ENCODE measurements at regions not wholly inside any gene's neighbourhood (a gene's known extent, or its start where the extent isn't known, plus 50 kb on each side); places are given as distances from the start of the nearest gene placed in this dataset.

DNA sequence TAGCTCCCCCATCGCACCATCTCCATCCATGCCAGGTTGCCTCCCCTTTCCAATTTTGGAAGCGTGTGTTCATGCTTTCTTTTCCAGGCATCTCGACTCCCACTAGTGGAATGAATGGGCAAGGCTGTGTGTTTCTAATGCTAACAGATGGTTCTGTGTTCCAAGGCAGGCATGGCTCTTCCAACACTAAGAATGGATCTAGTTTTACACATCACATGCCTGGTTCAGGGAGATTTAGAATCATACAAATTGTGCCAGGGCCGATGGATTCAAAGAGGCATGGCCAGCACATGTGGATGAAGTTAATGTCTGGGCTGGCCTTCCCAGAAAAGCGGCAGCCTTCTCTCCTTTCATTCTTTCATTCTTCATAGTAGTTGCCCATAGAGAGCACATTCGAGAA lies 438.7 kb downstream of the PRDM2 start:
- Mint-ChIP-seq H3K4me3 (ENCODE audit: unreplicated experiment) (no peak overlapping the region), H3K9me3 (ENCODE audit: unreplicated experiment) (no peaks in the 10 kb centered on the region), H3K4me1 (ENCODE audit: insufficient read depth, unreplicated experiment) (peaks cover 57% of the 10 kb centered on the region), H3K27me3 (ENCODE audit: insufficient read depth, unreplicated experiment) (no peaks in the 10 kb centered on the region), H3K27ac (ENCODE audit: low read depth, unreplicated experiment) (peak overlapping the region; percentile 63), H3K36me3 (ENCODE audit: insufficient read depth, unreplicated experiment) (no peaks in the 10 kb centered on the region)
- ChIA-PET CTCF (interaction anchor here (0.7 kb wide), 1 partner anchor 127 kb away, joined by 3 read pairs; no protein-coding TSS in a partner anchor), POLR2A (interaction anchor here (1.1 to 2.5 kb wide), 8 partner anchors 11 to 387 kb away, joined by 3 to 19 read pairs (median 6); no protein-coding TSS in a partner anchor)
- intact Hi-C loops (cut with micrococcal nuclease) = no loop called here
- BruUV-seq (replicated peaks) = no TSS peak
- TF ChIP-seq, protein P1, sequence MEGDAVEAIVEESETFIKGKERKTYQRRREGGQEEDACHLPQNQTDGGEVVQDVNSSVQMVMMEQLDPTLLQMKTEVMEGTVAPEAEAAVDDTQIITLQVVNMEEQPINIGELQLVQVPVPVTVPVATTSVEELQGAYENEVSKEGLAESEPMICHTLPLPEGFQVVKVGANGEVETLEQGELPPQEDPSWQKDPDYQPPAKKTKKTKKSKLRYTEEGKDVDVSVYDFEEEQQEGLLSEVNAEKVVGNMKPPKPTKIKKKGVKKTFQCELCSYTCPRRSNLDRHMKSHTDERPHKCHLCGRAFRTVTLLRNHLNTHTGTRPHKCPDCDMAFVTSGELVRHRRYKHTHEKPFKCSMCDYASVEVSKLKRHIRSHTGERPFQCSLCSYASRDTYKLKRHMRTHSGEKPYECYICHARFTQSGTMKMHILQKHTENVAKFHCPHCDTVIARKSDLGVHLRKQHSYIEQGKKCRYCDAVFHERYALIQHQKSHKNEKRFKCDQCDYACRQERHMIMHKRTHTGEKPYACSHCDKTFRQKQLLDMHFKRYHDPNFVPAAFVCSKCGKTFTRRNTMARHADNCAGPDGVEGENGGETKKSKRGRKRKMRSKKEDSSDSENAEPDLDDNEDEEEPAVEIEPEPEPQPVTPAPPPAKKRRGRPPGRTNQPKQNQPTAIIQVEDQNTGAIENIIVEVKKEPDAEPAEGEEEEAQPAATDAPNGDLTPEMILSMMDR (IDR thresholded peaks at IDR 0.05; ENCODE audit: unreplicated experiment) = no peak
- no peak for DNase-seq (ENCODE audit: unreplicated experiment)

DNA sequence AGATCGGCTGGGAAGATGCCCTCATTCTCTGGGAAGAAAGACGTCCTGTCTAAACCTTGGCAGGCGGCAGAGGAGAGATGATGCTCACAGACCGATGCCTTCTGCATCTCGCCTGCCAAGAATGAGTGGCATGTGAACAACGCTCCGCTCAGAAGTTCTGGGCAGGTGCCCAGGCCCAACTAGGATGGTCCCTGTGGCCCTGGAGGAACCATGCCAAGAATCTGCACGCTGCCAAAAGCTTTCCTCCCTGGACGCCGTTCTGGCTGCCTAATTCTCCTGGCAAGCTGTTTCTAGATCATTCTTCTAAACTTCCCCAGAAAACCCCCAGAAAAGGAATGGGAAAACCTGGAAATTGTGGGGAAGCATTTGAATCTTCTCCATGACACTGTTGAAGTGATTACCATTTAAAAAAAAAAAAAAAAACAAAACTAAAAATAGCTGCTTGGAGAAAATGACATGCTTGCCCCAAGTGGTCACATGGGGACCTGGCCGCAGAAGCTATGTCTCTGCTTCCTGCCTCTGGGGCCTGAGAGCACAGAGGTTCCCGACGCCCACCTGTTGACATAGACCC lies 440.9 kb downstream of the PRDM2 start:
- peaks cover 63% of the 10 kb centered on the region for H3K4me1 Mint-ChIP-seq (ENCODE audit: insufficient read depth, unreplicated experiment)
- H3K27me3 Mint-ChIP-seq (ENCODE audit: insufficient read depth, unreplicated experiment) = no peaks in the 10 kb centered on the region
- H3K27ac Mint-ChIP-seq (ENCODE audit: low read depth, unreplicated experiment) = peak overlapping the region; percentile 44
- no TSS peak for BruUV-seq (replicated peaks)
- H3K36me3 Mint-ChIP-seq (ENCODE audit: insufficient read depth, unreplicated experiment) = no peaks in the 10 kb centered on the region
- intact Hi-C loops (cut with micrococcal nuclease) = no loop called here
- no peaks in the 10 kb centered on the region for H3K9me3 Mint-ChIP-seq (ENCODE audit: unreplicated experiment)
- POLR2A ChIA-PET = interaction anchor here (0.6 kb wide), 2 partner anchors 11 to 161 kb away, joined by 3 read pairs; no protein-coding TSS in a partner anchor
- TF ChIP-seq, protein P1 (IDR thresholded peaks at IDR 0.05; ENCODE audit: unreplicated experiment) = no peak
- peak; percentile 84 for DNase-seq (ENCODE audit: unreplicated experiment)
- CTCF ChIA-PET = interaction anchor here (0.7 kb wide), 2 partner anchors 49 to 357 kb away, joined by 3 read pairs; no protein-coding TSS in a partner anchor
- peak overlapping the region; percentile 21 for H3K4me3 Mint-ChIP-seq (ENCODE audit: unreplicated experiment)

DNA sequence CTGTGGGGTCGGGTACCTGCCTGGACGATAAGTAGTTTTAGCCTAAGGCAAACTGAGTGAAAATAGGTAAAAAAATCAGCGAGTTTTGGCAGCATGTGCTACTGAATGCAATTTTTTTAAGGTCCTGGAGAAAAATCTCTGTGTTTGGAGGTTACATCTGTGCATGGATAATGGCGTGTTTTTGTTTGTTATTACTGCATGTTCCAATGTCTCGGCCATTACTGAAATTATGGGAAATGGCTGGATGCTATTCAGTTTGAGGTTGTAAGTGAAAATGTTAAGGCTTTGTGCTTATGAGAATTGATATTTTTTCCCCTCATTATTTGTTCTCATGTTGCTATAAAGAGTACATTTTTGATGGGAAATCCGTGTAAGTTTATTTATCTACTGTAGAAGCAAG lies 441.7 kb downstream of the PRDM2 start:
- intact Hi-C loops (cut with micrococcal nuclease) = no loop called here
- H3K27ac Mint-ChIP-seq (ENCODE audit: low read depth, unreplicated experiment) = peak overlapping the region; percentile 44
- ChIA-PET POLR2A (interaction anchor here (0.6 to 1.0 kb wide), 2 partner anchors 49 to 217 kb away, joined by 3 read pairs; no protein-coding TSS in a partner anchor), CTCF (interaction anchor here (0.7 kb wide), 1 partner anchor 48 kb away, joined by 3 read pairs; no protein-coding TSS in a partner anchor)
- H3K9me3 Mint-ChIP-seq (ENCODE audit: unreplicated experiment) = no peaks in the 10 kb centered on the region
- no peak for DNase-seq (ENCODE audit: unreplicated experiment)
- peaks cover 59% of the 10 kb centered on the region for H3K4me1 Mint-ChIP-seq (ENCODE audit: insufficient read depth, unreplicated experiment)
- peak overlapping the region; percentile 16 for H3K4me3 Mint-ChIP-seq (ENCODE audit: unreplicated experiment)
- TF ChIP-seq, protein P1 (IDR thresholded peaks at IDR 0.05; ENCODE audit: unreplicated experiment) = no peak
- no TSS peak for BruUV-seq (replicated peaks)
- H3K27me3 Mint-ChIP-seq (ENCODE audit: insufficient read depth, unreplicated experiment) = no peaks in the 10 kb centered on the region
- H3K36me3 Mint-ChIP-seq (ENCODE audit: insufficient read depth, unreplicated experiment) = no peaks in the 10 kb centered on the region

DNA sequence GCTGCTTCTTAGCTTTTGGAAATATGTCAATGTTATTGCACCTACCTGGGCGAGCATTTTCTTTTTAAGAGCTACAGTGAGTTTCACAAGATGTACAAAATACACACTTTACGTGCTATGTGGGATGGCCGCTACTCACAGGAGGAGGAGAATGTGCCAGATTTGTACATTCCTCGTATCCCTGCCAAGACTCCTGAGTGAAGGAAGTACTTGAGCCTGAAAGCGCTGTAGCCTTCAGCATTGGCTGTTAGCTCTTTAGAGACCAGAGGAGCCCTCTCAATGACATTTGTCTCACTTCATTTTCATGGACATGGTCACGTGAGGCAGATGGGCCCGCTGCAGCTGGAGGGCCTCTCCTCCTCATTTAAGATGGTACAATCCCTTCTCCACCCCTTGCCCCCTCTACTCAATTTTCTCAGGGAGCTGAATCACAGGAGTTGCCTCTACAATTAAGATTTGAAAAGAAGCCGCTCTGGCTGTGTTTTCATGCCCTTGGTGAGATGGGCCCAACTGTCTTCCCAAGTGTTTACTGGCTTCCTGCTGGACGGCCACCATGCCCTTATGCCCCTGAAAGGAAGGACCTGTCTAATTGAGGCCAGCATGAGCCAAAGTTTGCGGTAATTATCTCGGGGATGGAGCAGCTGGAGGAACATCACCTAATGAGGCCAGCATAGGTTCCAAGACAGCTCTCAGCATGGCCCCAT lies 442.6 kb downstream of the PRDM2 start:
- BruUV-seq (replicated peaks) = no TSS peak
- ChIA-PET CTCF (interaction anchor here (0.6 to 1.0 kb wide), 2 partner anchors 177 to 222 kb away, joined by 3 read pairs; no protein-coding TSS in a partner anchor), POLR2A (interaction anchor here (0.6 to 1.2 kb wide), 5 partner anchors 48 to 663 kb away, joined by 3 to 4 read pairs (median 3); no protein-coding TSS in a partner anchor)
- no peaks in the 10 kb centered on the region for H3K9me3 Mint-ChIP-seq (ENCODE audit: unreplicated experiment)
- no peaks in the 10 kb centered on the region for H3K27me3 Mint-ChIP-seq (ENCODE audit: insufficient read depth, unreplicated experiment)
- DNase-seq (ENCODE audit: unreplicated experiment) = peak; percentile 66
- TF ChIP-seq, protein P1 (IDR thresholded peaks at IDR 0.05; ENCODE audit: unreplicated experiment) = no peak
- no peaks in the 10 kb centered on the region for H3K36me3 Mint-ChIP-seq (ENCODE audit: insufficient read depth, unreplicated experiment)
- H3K27ac Mint-ChIP-seq (ENCODE audit: low read depth, unreplicated experiment) = no peak overlapping the region
- H3K4me1 Mint-ChIP-seq (ENCODE audit: insufficient read depth, unreplicated experiment) = peaks cover 51% of the 10 kb centered on the region
- peak overlapping the region; percentile 16 for H3K4me3 Mint-ChIP-seq (ENCODE audit: unreplicated experiment)
- intact Hi-C loops (cut with micrococcal nuclease) = no loop called here

Measured in MCF 10A (cell line).